Gastrocnemius medialis (tissue), 4 donors: ENCODE measurements at regions not wholly inside any gene's neighbourhood (a gene's known extent, or its start where the extent isn't known, plus 50 kb on each side); places are given as distances from the start of the nearest gene placed in this dataset.

Experiments
- ATAC-seq, 2 donors: fragments of 150-250 bp; one replicate each; pipeline ENCODE4 v1.9.1; 2016
- DNase-seq, 2 donors: peaks; one replicate each; pipeline ENCODE4 v3.0.0-alpha.2; 2019
- H3K27ac ChIP-seq, 4 donors: fragments of 200-600 bp; sonication (generic); 1 replicate in 1 of 4; 2 replicates in 3 of 4; pipeline ENCODE4 v1.5.1; 2016 to 2018; ENCODE audit warnings: mild to moderate bottlenecking in 2 of 4, moderate library complexity in 1 of 4
- H3K27me3 ChIP-seq, 3 donors: fragments of 200-600 bp; sonication (generic) in 2 of 3; 1 replicate in 1 of 3; 2 replicates in 2 of 3; pipeline versions ENCODE4 v1.5.1 to v1.6.0; 2016 to 2019; ENCODE audit warnings: mild to moderate bottlenecking in 1 of 3, moderate library complexity in 1 of 3
- H3K36me3 ChIP-seq, 2 donors: fragments of 200-600 bp; sonication (generic) in 1 of 2; one replicate each; pipeline ENCODE4 v1.5.1; 2017 to 2018
- H3K4me1 ChIP-seq, 2 donors: fragments of 200-600 bp; sonication (generic) in 1 of 2; one replicate each; pipeline ENCODE4 v1.5.1; 2016 to 2017; ENCODE audit warnings: mild to moderate bottlenecking in 2 of 2
- H3K4me3 ChIP-seq, 4 donors: fragments of 200-600 bp; sonication (generic) in 3 of 4; 1 replicate in 1 of 4; 2 replicates in 3 of 4; pipeline ENCODE4 v1.5.1; 2016 to 2019; ENCODE audit warnings: mild to moderate bottlenecking in 2 of 4
- H3K9me3 ChIP-seq, 3 donors: fragments of 200-600 bp; sonication (generic) in 2 of 3; 1 replicate in 1 of 3; 2 replicates in 2 of 3; pipeline ENCODE4 v1.5.1; 2016 to 2019
- POLR2A ChIP-seq, 2 donors: fragments of 450-650 bp; IDR thresholded peaks; one replicate each; pipeline ENCODE4 v1.6.1; 2017; ENCODE audit warnings: antibody characterized with exemption in 2 of 2, mild to moderate bottlenecking in 2 of 2, moderate library complexity in 2 of 2
- in situ Hi-C, 4 donors: fragments of 200-750 bp; cut with MboI; loops; one replicate each; pipeline versions ENCODE4 v1.15.0 to v1.8.0; 2017; ENCODE audit warnings: low sequenced_read_pairs in 4 of 4
- intact Hi-C: fragments of 100-400 bp; cut with DNase I; formaldehyde crosslinking; loops from one replicate; pipeline ENCODE4 v1.15.1; 2023; ENCODE audit warnings: low total_unique reads
- TF ChIP-seq, protein P1 (sequence below), 5 experiments: fragments of 450-650 bp in 3 of 5; fragments of 200-600 bp in 2 of 5; sonication (generic) in 2 of 5; IDR thresholded peaks in 4 of 5; conservative IDR thresholded peaks in 1 of 5; 1 replicate in 4 of 5; 2 replicates in 1 of 5; pipeline ENCODE4 v1.5.1; 2016 to 2019; ENCODE audit warnings: antibody characterized with exemption in 5 of 5, mild to moderate bottlenecking in 3 of 5, moderate library complexity in 3 of 5

DNA sequence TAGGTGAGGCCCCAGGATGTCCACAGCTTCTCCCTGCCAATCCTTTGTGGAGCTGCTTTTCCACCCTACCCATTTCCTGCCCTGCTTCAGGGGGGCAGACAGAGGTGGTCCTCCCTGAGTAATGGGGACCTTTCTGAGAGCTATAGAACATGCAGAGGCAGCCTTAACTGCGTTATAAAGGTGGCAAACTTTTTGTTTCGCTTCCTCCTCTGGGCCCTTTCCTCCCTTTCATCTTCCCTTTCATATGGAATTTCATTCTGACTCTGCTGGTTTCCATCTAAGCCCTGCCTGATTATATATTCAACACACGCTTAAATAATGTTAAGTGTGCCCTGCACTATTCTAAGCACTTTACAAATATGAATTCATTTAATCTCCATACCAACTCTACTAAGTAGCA, 169.3 kb upstream of the E2F8 start:
- no peak overlapping the region for H3K4me3 ChIP-seq
- ATAC-seq (no peak), DNase-seq (no peak)
- in situ Hi-C loops, result loop anchor here in 1 of 4 donors (25.0 kb wide), 1 partner anchor 127 kb away; no protein-coding TSS in a partner anchor
- no peak for TF ChIP-seq POLR2A (IDR thresholded peaks at IDR 0.05)
- TF ChIP-seq, protein P1, sequence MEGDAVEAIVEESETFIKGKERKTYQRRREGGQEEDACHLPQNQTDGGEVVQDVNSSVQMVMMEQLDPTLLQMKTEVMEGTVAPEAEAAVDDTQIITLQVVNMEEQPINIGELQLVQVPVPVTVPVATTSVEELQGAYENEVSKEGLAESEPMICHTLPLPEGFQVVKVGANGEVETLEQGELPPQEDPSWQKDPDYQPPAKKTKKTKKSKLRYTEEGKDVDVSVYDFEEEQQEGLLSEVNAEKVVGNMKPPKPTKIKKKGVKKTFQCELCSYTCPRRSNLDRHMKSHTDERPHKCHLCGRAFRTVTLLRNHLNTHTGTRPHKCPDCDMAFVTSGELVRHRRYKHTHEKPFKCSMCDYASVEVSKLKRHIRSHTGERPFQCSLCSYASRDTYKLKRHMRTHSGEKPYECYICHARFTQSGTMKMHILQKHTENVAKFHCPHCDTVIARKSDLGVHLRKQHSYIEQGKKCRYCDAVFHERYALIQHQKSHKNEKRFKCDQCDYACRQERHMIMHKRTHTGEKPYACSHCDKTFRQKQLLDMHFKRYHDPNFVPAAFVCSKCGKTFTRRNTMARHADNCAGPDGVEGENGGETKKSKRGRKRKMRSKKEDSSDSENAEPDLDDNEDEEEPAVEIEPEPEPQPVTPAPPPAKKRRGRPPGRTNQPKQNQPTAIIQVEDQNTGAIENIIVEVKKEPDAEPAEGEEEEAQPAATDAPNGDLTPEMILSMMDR (IDR thresholded peaks at IDR 0.05 in 4 of 5, conservative IDR thresholded peaks at IDR 0.05 in 1 of 5), result no peak
- intact Hi-C loops, result no loop called here
- no peaks in the 10 kb centered on the region for H3K36me3 ChIP-seq
- H3K4me1 ChIP-seq, result no peaks in the 10 kb centered on the region
- H3K9me3 ChIP-seq, result no peaks in the 10 kb centered on the region
- no peaks in the 10 kb centered on the region for H3K27me3 ChIP-seq
- H3K27ac ChIP-seq, result no peak overlapping the region

DNA sequence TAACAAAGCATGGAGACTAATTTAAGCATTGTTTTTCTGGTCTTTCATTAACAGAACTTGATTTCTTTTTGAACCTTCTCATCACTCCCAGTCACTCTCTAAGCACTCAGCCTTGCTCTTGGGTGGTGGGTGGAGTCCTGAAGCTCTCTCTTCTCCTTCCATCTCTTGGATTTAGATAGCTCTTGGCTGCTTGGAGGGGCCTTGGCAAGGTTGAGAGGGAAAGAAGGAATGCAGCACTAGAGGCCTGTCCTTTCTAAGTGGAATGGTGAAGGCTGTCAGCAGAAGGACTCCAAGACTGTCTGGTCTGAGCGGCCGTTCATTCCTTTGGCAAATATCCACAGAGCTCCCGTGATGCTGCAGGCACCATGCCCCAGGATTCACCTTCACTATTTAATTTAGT, 168.6 kb upstream of the E2F8 start:
- TF ChIP-seq, protein P1 (IDR thresholded peaks at IDR 0.05 in 4 of 5, conservative IDR thresholded peaks at IDR 0.05 in 1 of 5), result no peak
- no peak for TF ChIP-seq POLR2A (IDR thresholded peaks at IDR 0.05)
- H3K4me3 ChIP-seq, result no peak overlapping the region
- intact Hi-C loops (no loop called here), in situ Hi-C loops (loop anchor here in 1 of 4 donors (25.0 kb wide), 1 partner anchor 128 kb away; no protein-coding TSS in a partner anchor)
- ATAC-seq (no peak), DNase-seq (no peak)
- H3K36me3 ChIP-seq, result no peaks in the 10 kb centered on the region
- no peaks in the 10 kb centered on the region for H3K4me1 ChIP-seq
- H3K27ac ChIP-seq, result no peak overlapping the region
- no peaks in the 10 kb centered on the region for H3K27me3 ChIP-seq
- no peaks in the 10 kb centered on the region for H3K9me3 ChIP-seq

DNA sequence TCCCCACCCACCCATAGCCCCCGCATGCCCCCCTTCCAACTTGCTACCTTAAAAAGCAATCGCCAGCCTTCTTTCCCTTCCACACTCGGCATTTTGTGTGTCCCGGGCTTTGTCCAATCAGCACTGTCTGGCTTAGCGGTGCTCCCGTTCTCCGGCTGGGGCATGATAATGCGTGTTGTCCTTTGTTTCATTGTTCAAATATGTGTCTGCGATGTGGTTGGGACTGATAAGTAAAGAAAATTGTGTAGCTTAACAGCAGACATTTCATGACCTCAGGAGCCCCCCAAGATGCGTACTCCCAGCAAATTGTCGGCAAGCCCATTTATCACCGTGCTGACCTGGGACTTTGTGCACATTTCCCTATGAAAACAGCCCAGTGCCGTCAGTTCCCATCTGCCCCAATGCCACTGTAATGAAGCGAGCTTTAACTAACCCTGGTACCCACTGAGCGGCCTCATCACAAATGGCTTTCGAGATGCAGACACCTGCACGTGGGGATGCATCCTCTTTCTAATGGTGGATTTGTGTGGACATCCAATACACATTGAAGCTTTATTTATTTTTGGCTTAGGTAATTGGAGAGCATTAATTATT, 167.0 kb upstream of the E2F8 start:
- H3K4me1 ChIP-seq, result no peaks in the 10 kb centered on the region
- no peak for TF ChIP-seq POLR2A (IDR thresholded peaks at IDR 0.05)
- TF ChIP-seq, protein P1 (IDR thresholded peaks at IDR 0.05 in 4 of 5, conservative IDR thresholded peaks at IDR 0.05 in 1 of 5), result no peak
- no peak for DNase-seq
- intact Hi-C loops, result no loop called here
- H3K9me3 ChIP-seq, result no peaks in the 10 kb centered on the region
- H3K4me3 ChIP-seq, result no peak overlapping the region
- no peak for ATAC-seq
- H3K27ac ChIP-seq, result no peak overlapping the region
- no peaks in the 10 kb centered on the region for H3K36me3 ChIP-seq
- in situ Hi-C loops, result loop anchor here in 1 of 4 donors (25.0 kb wide), 1 partner anchor 130 kb away; no protein-coding TSS in a partner anchor
- no peaks in the 10 kb centered on the region for H3K27me3 ChIP-seq

DNA sequence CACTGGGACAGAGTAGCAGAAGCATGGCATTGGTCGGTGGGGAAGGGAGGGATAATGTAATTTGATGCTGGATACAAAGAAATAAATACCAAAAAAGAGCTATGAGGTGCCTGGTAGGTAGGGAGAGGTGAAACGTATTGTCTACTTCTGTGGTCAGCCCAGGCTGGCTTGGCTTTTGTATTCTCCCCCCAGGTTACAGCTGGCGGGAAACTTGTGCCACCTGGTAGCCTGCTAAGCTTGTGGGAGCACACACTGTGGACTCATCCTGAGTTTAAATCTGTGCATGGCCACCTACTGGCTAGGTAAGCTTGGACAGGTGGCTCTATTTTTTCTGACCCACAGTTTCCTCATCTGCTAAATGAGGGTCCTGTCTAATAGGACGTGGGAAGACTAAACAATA, 165.2 kb upstream of the E2F8 start:
- ATAC-seq, result no peak
- in situ Hi-C loops, result loop anchor here in 1 of 4 donors (25.0 kb wide), 1 partner anchor 131 kb away; no protein-coding TSS in a partner anchor
- H3K4me3 ChIP-seq, result no peak overlapping the region
- no peaks in the 10 kb centered on the region for H3K27me3 ChIP-seq
- no peak for TF ChIP-seq POLR2A (IDR thresholded peaks at IDR 0.05)
- TF ChIP-seq, protein P1 (IDR thresholded peaks at IDR 0.05 in 4 of 5, conservative IDR thresholded peaks at IDR 0.05 in 1 of 5), result no peak
- no peak overlapping the region for H3K27ac ChIP-seq
- no peak for DNase-seq
- no peaks in the 10 kb centered on the region for H3K36me3 ChIP-seq
- intact Hi-C loops, result no loop called here
- no peaks in the 10 kb centered on the region for H3K4me1 ChIP-seq
- no peaks in the 10 kb centered on the region for H3K9me3 ChIP-seq
